ENCODE measurements at regions not wholly inside any gene's neighbourhood (a gene's known extent, or its start where the extent isn't known, plus 50 kb on each side); places are given as distances from the start of the nearest gene placed in this dataset.

DNA sequence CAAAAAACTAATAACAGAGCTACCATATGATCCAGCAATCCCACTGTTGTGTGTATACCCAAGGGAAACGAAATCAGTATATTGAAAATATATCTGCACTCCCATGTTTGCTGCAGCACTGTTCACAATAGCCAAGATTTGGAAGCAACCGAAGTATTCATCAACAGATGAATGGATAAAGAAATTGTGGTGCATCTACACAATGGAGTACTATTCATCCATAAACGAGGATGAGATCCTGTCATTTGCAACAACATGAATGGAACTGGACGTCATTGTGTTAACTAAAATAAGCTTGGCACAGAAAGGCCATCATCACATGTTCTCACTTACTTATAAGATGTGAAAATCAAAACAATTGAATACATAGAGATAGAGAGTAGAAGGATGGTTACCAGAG is 402.1 kb downstream of the KCTD8 start:
- no peak for FAIRE-seq
- POLR2A ChIA-PET, result no interaction called here
- H3K79me2 ChIP-seq (ENCODE audit: control insufficient read depth, insufficient read depth, low read length), result no peaks in the 10 kb centered on the region
- DNase-seq (ENCODE audit: low read depth, low spot score), result no peak
- TF ChIP-seq MYC (IDR thresholded peaks at IDR 0.05; ENCODE audit: low read depth, low read length), result no peak
- TF ChIP-seq POLR2AphosphoS5 (IDR thresholded peaks at IDR 0.05; ENCODE audit: insufficient read depth, low read depth, low read length), result no peak
- TF ChIP-seq POLR2A (IDR thresholded peaks at IDR 0.05; ENCODE audit: low read depth, low read length), result no peak
- TF ChIP-seq, protein P1, sequence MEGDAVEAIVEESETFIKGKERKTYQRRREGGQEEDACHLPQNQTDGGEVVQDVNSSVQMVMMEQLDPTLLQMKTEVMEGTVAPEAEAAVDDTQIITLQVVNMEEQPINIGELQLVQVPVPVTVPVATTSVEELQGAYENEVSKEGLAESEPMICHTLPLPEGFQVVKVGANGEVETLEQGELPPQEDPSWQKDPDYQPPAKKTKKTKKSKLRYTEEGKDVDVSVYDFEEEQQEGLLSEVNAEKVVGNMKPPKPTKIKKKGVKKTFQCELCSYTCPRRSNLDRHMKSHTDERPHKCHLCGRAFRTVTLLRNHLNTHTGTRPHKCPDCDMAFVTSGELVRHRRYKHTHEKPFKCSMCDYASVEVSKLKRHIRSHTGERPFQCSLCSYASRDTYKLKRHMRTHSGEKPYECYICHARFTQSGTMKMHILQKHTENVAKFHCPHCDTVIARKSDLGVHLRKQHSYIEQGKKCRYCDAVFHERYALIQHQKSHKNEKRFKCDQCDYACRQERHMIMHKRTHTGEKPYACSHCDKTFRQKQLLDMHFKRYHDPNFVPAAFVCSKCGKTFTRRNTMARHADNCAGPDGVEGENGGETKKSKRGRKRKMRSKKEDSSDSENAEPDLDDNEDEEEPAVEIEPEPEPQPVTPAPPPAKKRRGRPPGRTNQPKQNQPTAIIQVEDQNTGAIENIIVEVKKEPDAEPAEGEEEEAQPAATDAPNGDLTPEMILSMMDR (IDR thresholded peaks at IDR 0.05; ENCODE audit: extremely low read depth in 1 of 2, insufficient read depth in 1 of 2, low read depth in 1 of 2, low read length in 2 of 2), result no peak
- no peak for TF ChIP-seq JUN (IDR thresholded peaks at IDR 0.05; ENCODE audit: borderline replicate concordance, insufficient read depth, insufficient read length, low read depth)
- no TSS peak for BruUV-seq (replicated peaks)
- no peaks in the 10 kb centered on the region for H3K4me1 ChIP-seq (ENCODE audit: control insufficient read depth, extremely low read depth, insufficient read depth, low read length)
- CTCF ChIA-PET, result no interaction called here
- no peak overlapping the region for H2AFZ ChIP-seq (ENCODE audit: low read depth, low read length)
- H3K27ac ChIP-seq (ENCODE audit: insufficient read depth, low read depth, low read length), result no peak overlapping the region
- no peaks in the 10 kb centered on the region for H3K36me3 ChIP-seq (ENCODE audit: control insufficient read depth in 2 of 2, extremely low read depth in 1 of 2, insufficient read depth in 2 of 2, low read length in 2 of 2)
- no peaks in the 10 kb centered on the region for H3K27me3 ChIP-seq (ENCODE audit: control insufficient read depth in 2 of 2, insufficient read depth in 2 of 2, low read length in 2 of 2)
- H3K9me1 ChIP-seq (replicated peaks; ENCODE audit: control insufficient read depth, extremely low read depth, insufficient read depth, low read length), result no peaks in the 10 kb centered on the region
- H3K4me3 ChIP-seq (replicated peaks in 1 of 3; ENCODE audit: insufficient read depth in 1 of 3, low read depth in 1 of 3, low read length in 3 of 3), result no peak overlapping the region
- H3K9ac ChIP-seq (replicated peaks; ENCODE audit: extremely low read depth, insufficient read depth, low read length), result no peak overlapping the region
- dilution Hi-C loops (cut with MboI; ENCODE audit: extremely low pct_ligation_motif_present, low sequenced_read_pairs) (no loop called here), intact Hi-C loops (cut with micrococcal nuclease) (no loop called here)
- no peaks in the 10 kb centered on the region for H4K20me1 ChIP-seq (replicated peaks; ENCODE audit: control insufficient read depth, extremely low read depth, insufficient read depth, low read length)
- no peaks in the 10 kb centered on the region for H3K9me3 ChIP-seq (replicated peaks; ENCODE audit: control insufficient read depth, insufficient read depth, low read length)
- H3K4me2 ChIP-seq (ENCODE audit: insufficient read depth, low read length), result no peak overlapping the region

GRCh38 chr4:44056721-44057151 is 391.9 kb downstream of the KCTD8 start:
- ChIA-PET CTCF (interaction anchor here (1.1 kb wide), 1 partner anchor 369 kb away, joined by 3 read pairs; no protein-coding TSS in a partner anchor), POLR2A (no interaction called here)
- TF ChIP-seq JUN (IDR thresholded peaks at IDR 0.05; ENCODE audit: borderline replicate concordance, insufficient read depth, insufficient read length, low read depth), result no peak
- TF ChIP-seq POLR2A (IDR thresholded peaks at IDR 0.05; ENCODE audit: low read depth, low read length), result no peak
- TF ChIP-seq FOS (IDR thresholded peaks at IDR 0.05; ENCODE audit: borderline replicate concordance, insufficient read depth, low read length), result no peak
- TF ChIP-seq, protein P1 (IDR thresholded peaks at IDR 0.05; ENCODE audit: extremely low read depth in 1 of 2, insufficient read depth in 1 of 2, low read depth in 1 of 2, low read length in 2 of 2), result no peak
- TF ChIP-seq POLR2AphosphoS5 (IDR thresholded peaks at IDR 0.05; ENCODE audit: insufficient read depth, low read depth, low read length), result no peak
- TF ChIP-seq, protein P2, sequence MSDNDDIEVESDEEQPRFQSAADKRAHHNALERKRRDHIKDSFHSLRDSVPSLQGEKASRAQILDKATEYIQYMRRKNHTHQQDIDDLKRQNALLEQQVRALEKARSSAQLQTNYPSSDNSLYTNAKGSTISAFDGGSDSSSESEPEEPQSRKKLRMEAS (IDR thresholded peaks at IDR 0.05; ENCODE audit: insufficient read depth, insufficient read length), result no peak
- no peak for TF ChIP-seq MYC (IDR thresholded peaks at IDR 0.05; ENCODE audit: low read depth, low read length)
- intact Hi-C loops (cut with micrococcal nuclease) (no loop called here), dilution Hi-C loops (cut with MboI; ENCODE audit: extremely low pct_ligation_motif_present, low sequenced_read_pairs) (no loop called here)
- BruUV-seq (replicated peaks), result no TSS peak
- H3K27me3 ChIP-seq (ENCODE audit: control insufficient read depth in 2 of 2, insufficient read depth in 2 of 2, low read length in 2 of 2), result no peaks in the 10 kb centered on the region
- H3K4me2 ChIP-seq (ENCODE audit: insufficient read depth, low read length), result no peak overlapping the region
- no peak overlapping the region for H2AFZ ChIP-seq (ENCODE audit: low read depth, low read length)
- FAIRE-seq (no peak), DNase-seq (ENCODE audit: low read depth, low spot score) (no peak)
- no peaks in the 10 kb centered on the region for H4K20me1 ChIP-seq (replicated peaks; ENCODE audit: control insufficient read depth, extremely low read depth, insufficient read depth, low read length)
- no peaks in the 10 kb centered on the region for H3K79me2 ChIP-seq (ENCODE audit: control insufficient read depth, insufficient read depth, low read length)
- H3K4me1 ChIP-seq (ENCODE audit: control insufficient read depth, extremely low read depth, insufficient read depth, low read length), result no peaks in the 10 kb centered on the region
- H3K4me3 ChIP-seq (replicated peaks in 1 of 3; ENCODE audit: insufficient read depth in 1 of 3, low read depth in 1 of 3, low read length in 3 of 3), result no peak overlapping the region
- no peaks in the 10 kb centered on the region for H3K9me1 ChIP-seq (replicated peaks; ENCODE audit: control insufficient read depth, extremely low read depth, insufficient read depth, low read length)
- H3K9ac ChIP-seq (replicated peaks; ENCODE audit: extremely low read depth, insufficient read depth, low read length), result no peak overlapping the region
- H3K27ac ChIP-seq (ENCODE audit: insufficient read depth, low read depth, low read length), result no peak overlapping the region
- no peaks in the 10 kb centered on the region for H3K36me3 ChIP-seq (ENCODE audit: control insufficient read depth in 2 of 2, extremely low read depth in 1 of 2, insufficient read depth in 2 of 2, low read length in 2 of 2)
- H3K9me3 ChIP-seq (replicated peaks; ENCODE audit: control insufficient read depth, insufficient read depth, low read length), result no peaks in the 10 kb centered on the region
